HepG2 (cell line): ENCODE measurements at regions not wholly inside any gene's neighbourhood (a gene's known extent, or its start where the extent isn't known, plus 50 kb on each side); places are given as distances from the start of the nearest gene placed in this dataset.

Experiments used
- ATAC-seq: fragments of 200-7000 bp; cut with Tn5 transposase; 3 replicates; pipeline ENCODE4 v1.9.1; 2020; ENCODE audit warnings: mild to moderate bottlenecking, moderate library complexity
- BruUV-seq: library from RNA; stranded (reverse); fragments of 400-500 nt; replicated peaks from 2 replicates; lab custom pipeline; 2021; lab: Mats Ljungman, UMichigan
- CTCF ChIA-PET: fragments of 300-600 bp; formaldehyde crosslinking; extraction: SDS; loops from one replicate; lab custom pipeline; 2021; ENCODE audit warnings: low total read pairs, inconsistent platforms, low intra/inter-chr PET ratio; lab: Yijun Ruan, JAX
- POLR2A ChIA-PET: fragments of 350-600 bp; sonication (Branson Sonifier 250); formaldehyde crosslinking; loops from one replicate; lab custom pipeline; 2020; ENCODE audit warnings: antibody characterized with exemption, inconsistent platforms; lab: Yijun Ruan, JAX
- DNase-seq: peaks from one replicate; pipeline ENCODE4 v3.0.0-alpha.2; 2015; ENCODE audit warnings: low spot score
- FAIRE-seq: peaks from 3 replicates; lab custom pipeline; 2011; peaks lifted over from hg19 to GRCh38; lab: Jason Lieb, UNC
- H2AFZ ChIP-seq: one replicate; pipeline ENCODE4 v1.6.1; 2011; ENCODE audit warnings: low read length, inconsistent platforms
- H3K27ac ChIP-seq: fragments of 300-600 bp; 3 replicates; pipeline ENCODE4 v1.8.0; 2011; ENCODE audit warnings: mixed run types, mild to moderate bottlenecking, mixed read lengths, low read length, inconsistent platforms; ENCODE audit not compliant: insufficient read depth; ENCODE audit errors: extremely low read length
- H3K27me3 ChIP-seq, 2 experiments: fragments of 200-600 bp in 1 of 2; 2 replicates in 1 of 2; 3 replicates in 1 of 2; pipeline versions ENCODE4 v1.6.0 to v1.8.0; 2011; ENCODE audit warnings: low read length in 2 of 2, mild to moderate bottlenecking in 2 of 2, moderate library complexity in 2 of 2, inconsistent platforms in 1 of 2; ENCODE audit not compliant: insufficient read depth in 2 of 2, control insufficient read depth in 1 of 2
- H3K36me3 ChIP-seq, 2 experiments: fragments of 200-600 bp in 1 of 2; replicated peaks in 1 of 2; 2 replicates in 1 of 2; 3 replicates in 1 of 2; pipeline versions ENCODE4 v1.5.1 to v1.8.0; 2011; ENCODE audit warnings: low read length in 2 of 2, inconsistent platforms in 1 of 2; ENCODE audit not compliant: insufficient read depth in 2 of 2, control insufficient read depth in 1 of 2
- H3K4me1 ChIP-seq: 2 replicates; pipeline ENCODE4 v1.5.1; 2012; ENCODE audit warnings: low read length, inconsistent platforms; ENCODE audit not compliant: insufficient read depth
- H3K4me2 ChIP-seq: 2 replicates; pipeline ENCODE4 v1.6.0; 2011; ENCODE audit warnings: low read depth, low read length, inconsistent platforms
- H3K4me3 ChIP-seq, 3 experiments: fragments of 200-600 bp in 1 of 3; sonication (generic), shearing (Covaris generic) in 1 of 3; replicated peaks in 1 of 3; 2 replicates each; pipeline ENCODE4 v1.5.1; 2011 to 2016; ENCODE audit warnings: low read length in 3 of 3, inconsistent platforms in 2 of 3, low read depth in 2 of 3, mild to moderate bottlenecking in 2 of 3, control low read depth in 1 of 3, mixed read lengths in 1 of 3; ENCODE audit not compliant: insufficient read depth in 1 of 3
- H3K79me2 ChIP-seq: one replicate; pipeline ENCODE4 v1.6.1; 2011; ENCODE audit warnings: low read length, inconsistent platforms; ENCODE audit not compliant: insufficient read depth
- H3K9ac ChIP-seq: 2 replicates; pipeline ENCODE4 v1.6.0; 2011; ENCODE audit warnings: mild to moderate bottlenecking, low read depth, low read length, inconsistent platforms; ENCODE audit not compliant: insufficient read depth
- H3K9me3 ChIP-seq: 2 replicates; pipeline ENCODE4 v1.5.1; 2012; ENCODE audit warnings: mild to moderate bottlenecking, low read length
- H4K20me1 ChIP-seq: 2 replicates; pipeline ENCODE4 v1.6.0; 2011; ENCODE audit warnings: inconsistent platforms, mild to moderate bottlenecking, low read length, moderate library complexity; ENCODE audit not compliant: insufficient read depth
- DR1 ChIP-seq: sonication (generic); formaldehyde crosslinking; IDR thresholded peaks from 2 replicates; pipeline ENCODE4 v1.8.0; 2021; ENCODE audit warnings: mild to moderate bottlenecking, missing genetic modification reagents, inconsistent platforms
- HNRNPUL1 ChIP-seq: fragments of 200-400 bp; formaldehyde crosslinking; IDR thresholded peaks from 2 replicates; pipeline ENCODE4 v1.6.1; 2017; ENCODE audit warnings: low read depth, mild to moderate bottlenecking, low read length, moderate library complexity
- KLF15 ChIP-seq: sonication (generic); formaldehyde crosslinking; IDR thresholded peaks from 2 replicates; pipeline ENCODE4 v1.8.1; 2023; ENCODE audit warnings: borderline replicate concordance, mild to moderate bottlenecking, inconsistent platforms, missing genetic modification reagents, mixed read lengths
- NFE2L1 ChIP-seq: sonication (generic); formaldehyde crosslinking; IDR thresholded peaks from 2 replicates; pipeline ENCODE4 v1.4.0; 2020; ENCODE audit warnings: missing genetic modification reagents, mild to moderate bottlenecking, borderline replicate concordance
- PLRG1 ChIP-seq: fragments of 450-650 bp; conservative IDR thresholded peaks from 2 replicates; pipeline ENCODE4 v1.6.1; 2016
- RARG ChIP-seq: sonication (generic); formaldehyde crosslinking; IDR thresholded peaks from 2 replicates; pipeline ENCODE4 v1.4.0; 2020; ENCODE audit warnings: low read depth, mild to moderate bottlenecking, missing genetic modification reagents
- RELA ChIP-seq: sonication (generic); formaldehyde crosslinking; IDR thresholded peaks from 2 replicates; pipeline ENCODE4 v1.4.0; 2020; ENCODE audit warnings: missing genetic modification reagents
- SIN3B ChIP-seq: fragments of 150-350 bp; IDR thresholded peaks from 2 replicates; pipeline ENCODE4 v1.6.1; 2014; ENCODE audit warnings: low read length
- STAT5B ChIP-seq: sonication (generic); formaldehyde crosslinking; IDR thresholded peaks from 2 replicates; pipeline ENCODE4 v1.4.0; 2020; ENCODE audit warnings: missing genetic modification reagents
- TRIM24 ChIP-seq: sonication (generic); formaldehyde crosslinking; IDR thresholded peaks from 2 replicates; pipeline ENCODE4 v1.8.0; 2022; ENCODE audit warnings: mild to moderate bottlenecking, missing genetic modification reagents
- ZBTB7A ChIP-seq: sonication (generic); formaldehyde crosslinking; IDR thresholded peaks from 2 replicates; pipeline ENCODE4 v1.8.0; 2022; ENCODE audit warnings: mild to moderate bottlenecking, missing genetic modification reagents
- ZNF292 ChIP-seq: sonication (generic); formaldehyde crosslinking; IDR thresholded peaks from 2 replicates; pipeline ENCODE4 v1.8.1; 2022; ENCODE audit warnings: mild to moderate bottlenecking, low read depth, missing genetic modification reagents, borderline replicate concordance
- ZNF672 ChIP-seq: sonication (generic); formaldehyde crosslinking; IDR thresholded peaks from 2 replicates; pipeline ENCODE4 v1.8.1; 2022; ENCODE audit warnings: missing genetic modification reagents
- ZNF777 ChIP-seq: sonication (generic); formaldehyde crosslinking; IDR thresholded peaks from 2 replicates; pipeline ENCODE4 v1.4.0; 2020; ENCODE audit warnings: missing genetic modification reagents
- ZNF816 ChIP-seq: sonication (generic); formaldehyde crosslinking; IDR thresholded peaks from 2 replicates; pipeline ENCODE4 v1.8.0; 2022; ENCODE audit warnings: missing genetic modification reagents, mild to moderate bottlenecking, borderline replicate concordance
- ZSCAN20 ChIP-seq: sonication (generic); formaldehyde crosslinking; IDR thresholded peaks from 2 replicates; pipeline ENCODE4 v1.4.0; 2020; ENCODE audit warnings: missing genetic modification reagents, mild to moderate bottlenecking, borderline replicate concordance
- WGBS: methylation state at CpG from one replicate; pipeline ENCODE4 v1.1.6; 2017; ENCODE audit warnings: low lambda C conversion rate; 5-methylcytosine and 5-hydroxymethylcytosine counted together
- in situ Hi-C: cut with HindIII; loops from 2 replicates; pipeline ENCODE4 v1.10.0; 2017; ENCODE audit warnings: low pct_unique_long_range_greater_than_20kb; ENCODE audit not compliant: extremely low pct_ligation_motif_present
- intact Hi-C: fragments of 100-400 bp; cut with micrococcal nuclease; formaldehyde crosslinking; loops from one replicate; pipeline ENCODE4 v1.10.0; 2022; ENCODE audit not compliant: unreplicated experiment
- TF ChIP-seq, protein P1 (sequence below): sonication (generic); formaldehyde crosslinking; IDR thresholded peaks from 2 replicates; pipeline ENCODE4 v1.4.0; 2020; ENCODE audit warnings: missing genetic modification reagents, borderline replicate concordance
- TF ChIP-seq, protein P2 (sequence below): sonication (generic); formaldehyde crosslinking; conservative IDR thresholded peaks from 2 replicates; pipeline ENCODE4 v1.8.0; 2022; ENCODE audit warnings: low read depth, missing genetic modification reagents
- TF ChIP-seq, protein P3 (sequence below): sonication (generic); formaldehyde crosslinking; IDR thresholded peaks from 2 replicates; pipeline ENCODE4 v1.4.0; 2020; ENCODE audit warnings: missing genetic modification reagents

DNA sequence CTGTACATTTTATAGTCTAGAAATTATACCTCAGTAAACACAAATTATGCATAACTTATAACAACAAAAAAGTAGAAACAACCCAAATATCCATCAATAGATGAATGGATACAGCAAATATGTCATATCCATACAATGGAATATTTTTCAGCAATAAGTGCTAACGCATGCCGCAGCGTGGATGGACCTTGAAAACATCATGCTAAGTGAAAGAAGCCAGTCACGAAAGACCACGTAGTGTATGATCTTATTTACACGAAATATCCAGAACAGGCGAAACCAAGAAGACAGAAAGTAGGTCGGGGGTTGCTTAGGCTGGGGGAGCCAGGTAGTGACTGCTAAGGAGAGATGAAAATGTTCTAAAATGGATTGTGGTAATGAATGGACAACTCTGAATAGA is 167.1 kb upstream of the MYCN start:
- no peak overlapping the region for H3K4me3 ChIP-seq
- H3K79me2 ChIP-seq: no peaks in the 10 kb centered on the region
- WGBS: 66% methylated on average over 8 of the region's 8 CpGs
- no peak for DNase-seq
- no peaks in the 10 kb centered on the region for H3K36me3 ChIP-seq
- H3K27me3 ChIP-seq: peaks cover 8 to 54% of the 10 kb centered on the region in 2 experiments
- ChIA-PET CTCF (no interaction called here), POLR2A (no interaction called here)
- no peaks in the 10 kb centered on the region for H3K9me3 ChIP-seq
- no peak for FAIRE-seq
- H3K27ac ChIP-seq: no peak overlapping the region
- in situ Hi-C loops: no loop called here
- no TSS peak for BruUV-seq
- H2AFZ ChIP-seq: no peak overlapping the region
- no peaks in the 10 kb centered on the region; the same call in 1 of the 2 replicates for H4K20me1 ChIP-seq
- ATAC-seq: no peak
- TF ChIP-seq ZBTB7A (CRISPR knock-in tag) (no peak), ZNF292 (CRISPR knock-in tag) (no peak), STAT5B (CRISPR knock-in tag) (no peak), KLF15 (CRISPR knock-in tag) (no peak), ZNF777 (CRISPR knock-in tag) (no peak), RARG (no peak), ZNF816 (no peak), HNRNPUL1 (no peak), ZNF672 (CRISPR knock-in tag) (no peak), ZSCAN20 (CRISPR knock-in tag) (no peak), SIN3B (no peak), NFE2L1 (CRISPR knock-in tag) (no peak), TRIM24 (no peak), DR1 (no peak), RELA (CRISPR knock-in tag) (no peak), PLRG1 (no peak)
- TF ChIP-seq, protein P1, sequence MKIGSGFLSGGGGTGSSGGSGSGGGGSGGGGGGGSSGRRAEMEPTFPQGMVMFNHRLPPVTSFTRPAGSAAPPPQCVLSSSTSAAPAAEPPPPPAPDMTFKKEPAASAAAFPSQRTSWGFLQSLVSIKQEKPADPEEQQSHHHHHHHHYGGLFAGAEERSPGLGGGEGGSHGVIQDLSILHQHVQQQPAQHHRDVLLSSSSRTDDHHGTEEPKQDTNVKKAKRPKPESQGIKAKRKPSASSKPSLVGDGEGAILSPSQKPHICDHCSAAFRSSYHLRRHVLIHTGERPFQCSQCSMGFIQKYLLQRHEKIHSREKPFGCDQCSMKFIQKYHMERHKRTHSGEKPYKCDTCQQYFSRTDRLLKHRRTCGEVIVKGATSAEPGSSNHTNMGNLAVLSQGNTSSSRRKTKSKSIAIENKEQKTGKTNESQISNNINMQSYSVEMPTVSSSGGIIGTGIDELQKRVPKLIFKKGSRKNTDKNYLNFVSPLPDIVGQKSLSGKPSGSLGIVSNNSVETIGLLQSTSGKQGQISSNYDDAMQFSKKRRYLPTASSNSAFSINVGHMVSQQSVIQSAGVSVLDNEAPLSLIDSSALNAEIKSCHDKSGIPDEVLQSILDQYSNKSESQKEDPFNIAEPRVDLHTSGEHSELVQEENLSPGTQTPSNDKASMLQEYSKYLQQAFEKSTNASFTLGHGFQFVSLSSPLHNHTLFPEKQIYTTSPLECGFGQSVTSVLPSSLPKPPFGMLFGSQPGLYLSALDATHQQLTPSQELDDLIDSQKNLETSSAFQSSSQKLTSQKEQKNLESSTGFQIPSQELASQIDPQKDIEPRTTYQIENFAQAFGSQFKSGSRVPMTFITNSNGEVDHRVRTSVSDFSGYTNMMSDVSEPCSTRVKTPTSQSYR (CRISPR knock-in tag): no peak
- TF ChIP-seq, protein P2, sequence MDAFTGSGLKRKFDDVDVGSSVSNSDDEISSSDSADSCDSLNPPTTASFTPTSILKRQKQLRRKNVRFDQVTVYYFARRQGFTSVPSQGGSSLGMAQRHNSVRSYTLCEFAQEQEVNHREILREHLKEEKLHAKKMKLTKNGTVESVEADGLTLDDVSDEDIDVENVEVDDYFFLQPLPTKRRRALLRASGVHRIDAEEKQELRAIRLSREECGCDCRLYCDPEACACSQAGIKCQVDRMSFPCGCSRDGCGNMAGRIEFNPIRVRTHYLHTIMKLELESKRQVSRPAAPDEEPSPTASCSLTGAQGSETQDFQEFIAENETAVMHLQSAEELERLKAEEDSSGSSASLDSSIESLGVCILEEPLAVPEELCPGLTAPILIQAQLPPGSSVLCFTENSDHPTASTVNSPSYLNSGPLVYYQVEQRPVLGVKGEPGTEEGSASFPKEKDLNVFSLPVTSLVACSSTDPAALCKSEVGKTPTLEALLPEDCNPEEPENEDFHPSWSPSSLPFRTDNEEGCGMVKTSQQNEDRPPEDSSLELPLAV (CRISPR knock-in tag): no peak
- TF ChIP-seq, protein P3, sequence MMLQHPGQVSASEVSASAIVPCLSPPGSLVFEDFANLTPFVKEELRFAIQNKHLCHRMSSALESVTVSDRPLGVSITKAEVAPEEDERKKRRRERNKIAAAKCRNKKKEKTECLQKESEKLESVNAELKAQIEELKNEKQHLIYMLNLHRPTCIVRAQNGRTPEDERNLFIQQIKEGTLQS: no peak
- TF ChIP-seq, all 625 proteins: peak for 0
- Histone ChIP-seq H3K4me2 (no peak overlapping the region), H3K9ac (no peak overlapping the region), H3K4me1 (peaks cover 20% of the 10 kb centered on the region)
- intact Hi-C loops: no loop called here
